ENCODE measurements at regions not wholly inside any gene's neighbourhood (a gene's known extent, or its start where the extent isn't known, plus 50 kb on each side); places are given as distances from the start of the nearest gene placed in this dataset.

- no peak overlapping the region for H3K4me3 ChIP-seq (ENCODE audit: low read depth, low read length)
- TF ChIP-seq MYC (IDR thresholded peaks at IDR 0.05; ENCODE audit: low read depth, low read length) = no peak
- no peak for TF ChIP-seq POLR2A (IDR thresholded peaks at IDR 0.05; ENCODE audit: extremely low read depth, insufficient read length)
- DNase-seq (ENCODE audit: low read depth) = no peak
These were observed 76.5 kb upstream of the HSPA9 start for GRCh38 chr5:138651767-138652117.

- no peak overlapping the region for H3K4me3 ChIP-seq (ENCODE audit: low read depth, low read length)
- TF ChIP-seq MYC (IDR thresholded peaks at IDR 0.05; ENCODE audit: low read depth, low read length) (no peak), CTCF (IDR thresholded peaks at IDR 0.05; ENCODE audit: low read depth, low read length) (no peak), MAX (IDR thresholded peaks at IDR 0.05; ENCODE audit: low read depth, low read length) (no peak), POLR2A (IDR thresholded peaks at IDR 0.05; ENCODE audit: extremely low read depth, insufficient read length) (no peak)
- no peak for DNase-seq (ENCODE audit: low read depth)
These were observed 76.0 kb upstream of the HSPA9 start for GRCh38 chr5:138651058-138651766.

GRCh38 chr5:138650196-138650595 is 75.0 kb upstream of the HSPA9 start:
- H3K4me3 ChIP-seq (ENCODE audit: low read depth, low read length) = no peak overlapping the region
- TF ChIP-seq POLR2A (IDR thresholded peaks at IDR 0.05; ENCODE audit: extremely low read depth, insufficient read length) (no peak), MAX (IDR thresholded peaks at IDR 0.05; ENCODE audit: low read depth, low read length) (no peak), CTCF (IDR thresholded peaks at IDR 0.05; ENCODE audit: low read depth, low read length) (no peak), MYC (IDR thresholded peaks at IDR 0.05; ENCODE audit: low read depth, low read length) (no peak)
- no peak for DNase-seq (ENCODE audit: low read depth)

- no peak overlapping the region for H3K4me3 ChIP-seq (ENCODE audit: low read depth, low read length)
- TF ChIP-seq MAX (IDR thresholded peaks at IDR 0.05; ENCODE audit: low read depth, low read length) (no peak), CTCF (IDR thresholded peaks at IDR 0.05; ENCODE audit: low read depth, low read length) (no peak), POLR2A (IDR thresholded peaks at IDR 0.05; ENCODE audit: extremely low read depth, insufficient read length) (no peak), MYC (IDR thresholded peaks at IDR 0.05; ENCODE audit: low read depth, low read length) (no peak)
- DNase-seq (ENCODE audit: low read depth) = no peak
These were observed 74.6 kb upstream of the HSPA9 start for GRCh38 chr5:138649775-138650174.

GRCh38 chr5:138649316-138649720 is 74.1 kb upstream of the HSPA9 start:
- H3K4me3 ChIP-seq (ENCODE audit: low read depth, low read length) = no peak overlapping the region
- no peak for DNase-seq (ENCODE audit: low read depth)
- TF ChIP-seq MAX (IDR thresholded peaks at IDR 0.05; ENCODE audit: low read depth, low read length) (no peak), CTCF (IDR thresholded peaks at IDR 0.05; ENCODE audit: low read depth, low read length) (no peak), POLR2A (IDR thresholded peaks at IDR 0.05; ENCODE audit: extremely low read depth, insufficient read length) (no peak), MYC (IDR thresholded peaks at IDR 0.05; ENCODE audit: low read depth, low read length) (no peak)

- TF ChIP-seq MYC (IDR thresholded peaks at IDR 0.05; ENCODE audit: low read depth, low read length) = no peak
- no peak for TF ChIP-seq MAX (IDR thresholded peaks at IDR 0.05; ENCODE audit: low read depth, low read length)
- no peak for TF ChIP-seq POLR2A (IDR thresholded peaks at IDR 0.05; ENCODE audit: extremely low read depth, insufficient read length)
- no peak for TF ChIP-seq CTCF (IDR thresholded peaks at IDR 0.05; ENCODE audit: low read depth, low read length)
- H3K4me3 ChIP-seq (ENCODE audit: low read depth, low read length) = no peak overlapping the region
- DNase-seq (ENCODE audit: low read depth) = no peak
These were observed 73.6 kb upstream of the HSPA9 start for GRCh38 chr5:138648841-138649240.

Measured in NB4 (cell line).